GM19468 (cell line): ENCODE measurements at regions not wholly inside any gene's neighbourhood (a gene's known extent, or its start where the extent isn't known, plus 50 kb on each side); places are given as distances from the start of the nearest gene placed in this dataset.

Source experiments
- ATAC-seq: cut with Tn5 transposase; IDR thresholded peaks from one replicate; pipeline ENCODE4 v1.9.1; 2021; ENCODE audit warnings: mild to moderate bottlenecking, moderate library complexity, moderate number of reproducible peaks; ENCODE audit not compliant: unreplicated experiment; ENCODE audit errors: extremely low read depth

GRCh38 chr5:73232266-73233041, 59.5 kb downstream of the TMEM174 start:
- ATAC-seq: no peak

GRCh38 chr5:73231246-73231778, 58.3 kb downstream of the TMEM174 start:
- no peak for ATAC-seq

- ATAC-seq: no peak
These were observed 57.6 kb downstream of the TMEM174 start for GRCh38 chr5:73230264-73231245.

- no peak for ATAC-seq
These were observed 56.3 kb downstream of the TMEM174 start for GRCh38 chr5:73229271-73229670.

- no peak for ATAC-seq
These were observed 55.1 kb downstream of the TMEM174 start for GRCh38 chr5:73228052-73228451.
